ENCODE measurements at regions not wholly inside any gene's neighbourhood (a gene's known extent, or its start where the extent isn't known, plus 50 kb on each side); places are given as distances from the start of the nearest gene placed in this dataset.

DNA sequence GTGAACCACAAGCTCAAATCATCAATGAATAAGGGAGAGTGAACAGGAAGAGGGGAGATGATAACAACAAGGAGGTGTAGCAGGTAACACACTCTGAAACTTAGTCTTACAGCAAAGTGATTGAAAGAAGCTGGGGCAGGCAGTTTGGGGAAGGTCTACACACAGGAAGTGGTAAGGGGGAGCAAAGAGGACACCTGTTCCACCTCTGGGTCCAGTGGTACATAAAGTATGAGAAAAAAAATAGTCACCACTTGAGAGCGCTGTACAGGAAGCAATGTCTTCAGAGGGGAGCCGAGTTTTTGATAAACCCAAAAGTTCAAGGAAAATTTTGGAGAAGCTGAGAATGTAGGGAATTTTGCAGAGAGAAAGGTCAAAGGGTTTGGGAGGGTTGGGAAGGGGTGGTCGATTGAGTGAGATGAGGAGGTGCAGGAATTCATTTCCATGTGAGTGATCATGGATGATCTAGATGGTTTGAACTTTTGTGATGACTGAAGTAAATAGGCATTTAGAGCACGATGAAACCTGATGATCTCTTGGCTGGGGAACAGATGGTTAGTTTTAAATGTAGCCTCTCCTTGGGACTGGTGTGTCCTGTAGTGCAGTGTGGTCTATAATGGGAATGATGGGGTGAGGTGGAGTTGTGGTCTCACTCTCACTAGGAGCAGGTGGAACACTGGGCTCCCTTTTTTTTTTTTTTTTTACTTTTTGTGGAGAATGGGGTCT, 142.0 kb downstream of the RBMX2 start:
- TF ChIP-seq CTCF (IDR thresholded peaks at IDR 0.05 in 2 of 3, conservative IDR thresholded peaks at IDR 0.05 in 1 of 3; ENCODE audit: borderline replicate concordance in 1 of 3, insufficient read depth in 1 of 3, low read depth in 2 of 3, low read length in 2 of 3) (no peak), ELF1 (IDR thresholded peaks at IDR 0.05; ENCODE audit: borderline replicate concordance, low read depth) (no peak), SRF (IDR thresholded peaks at IDR 0.05; ENCODE audit: low read depth) (no peak), MAX (IDR thresholded peaks at IDR 0.05) (no peak)
- TF ChIP-seq, protein P1, sequence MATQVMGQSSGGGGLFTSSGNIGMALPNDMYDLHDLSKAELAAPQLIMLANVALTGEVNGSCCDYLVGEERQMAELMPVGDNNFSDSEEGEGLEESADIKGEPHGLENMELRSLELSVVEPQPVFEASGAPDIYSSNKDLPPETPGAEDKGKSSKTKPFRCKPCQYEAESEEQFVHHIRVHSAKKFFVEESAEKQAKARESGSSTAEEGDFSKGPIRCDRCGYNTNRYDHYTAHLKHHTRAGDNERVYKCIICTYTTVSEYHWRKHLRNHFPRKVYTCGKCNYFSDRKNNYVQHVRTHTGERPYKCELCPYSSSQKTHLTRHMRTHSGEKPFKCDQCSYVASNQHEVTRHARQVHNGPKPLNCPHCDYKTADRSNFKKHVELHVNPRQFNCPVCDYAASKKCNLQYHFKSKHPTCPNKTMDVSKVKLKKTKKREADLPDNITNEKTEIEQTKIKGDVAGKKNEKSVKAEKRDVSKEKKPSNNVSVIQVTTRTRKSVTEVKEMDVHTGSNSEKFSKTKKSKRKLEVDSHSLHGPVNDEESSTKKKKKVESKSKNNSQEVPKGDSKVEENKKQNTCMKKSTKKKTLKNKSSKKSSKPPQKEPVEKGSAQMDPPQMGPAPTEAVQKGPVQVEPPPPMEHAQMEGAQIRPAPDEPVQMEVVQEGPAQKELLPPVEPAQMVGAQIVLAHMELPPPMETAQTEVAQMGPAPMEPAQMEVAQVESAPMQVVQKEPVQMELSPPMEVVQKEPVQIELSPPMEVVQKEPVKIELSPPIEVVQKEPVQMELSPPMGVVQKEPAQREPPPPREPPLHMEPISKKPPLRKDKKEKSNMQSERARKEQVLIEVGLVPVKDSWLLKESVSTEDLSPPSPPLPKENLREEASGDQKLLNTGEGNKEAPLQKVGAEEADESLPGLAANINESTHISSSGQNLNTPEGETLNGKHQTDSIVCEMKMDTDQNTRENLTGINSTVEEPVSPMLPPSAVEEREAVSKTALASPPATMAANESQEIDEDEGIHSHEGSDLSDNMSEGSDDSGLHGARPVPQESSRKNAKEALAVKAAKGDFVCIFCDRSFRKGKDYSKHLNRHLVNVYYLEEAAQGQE (IDR thresholded peaks at IDR 0.05; ENCODE audit: low read depth), result no peak
